PFSK-1 (cell line): ENCODE measurements at regions not wholly inside any gene's neighbourhood (a gene's known extent, or its start where the extent isn't known, plus 50 kb on each side); places are given as distances from the start of the nearest gene placed in this dataset.

Experiments
- POLR2AphosphoS5 ChIP-seq: IDR thresholded peaks from 2 replicates; pipeline ENCODE4 v1.6.1; 2012; ENCODE audit warnings: low read depth, mild to moderate bottlenecking, control low read depth, low read length, moderate library complexity
- TAF1 ChIP-seq: IDR thresholded peaks from 2 replicates; pipeline ENCODE4 v1.6.1; 2012; ENCODE audit warnings: low read length, control low read depth, borderline replicate concordance; ENCODE audit not compliant: insufficient read depth
- TF ChIP-seq, protein P1 (sequence below), 2 experiments: IDR thresholded peaks; 2 replicates each; pipeline versions ENCODE4 v1.6.1 to v1.8.0; 2011 to 2012; ENCODE audit warnings: low read depth in 2 of 2, low read length in 2 of 2, control low read depth in 1 of 2, inconsistent platforms in 1 of 2, mild to moderate bottlenecking in 1 of 2, moderate library complexity in 1 of 2; ENCODE audit not compliant: insufficient read depth in 1 of 2

DNA sequence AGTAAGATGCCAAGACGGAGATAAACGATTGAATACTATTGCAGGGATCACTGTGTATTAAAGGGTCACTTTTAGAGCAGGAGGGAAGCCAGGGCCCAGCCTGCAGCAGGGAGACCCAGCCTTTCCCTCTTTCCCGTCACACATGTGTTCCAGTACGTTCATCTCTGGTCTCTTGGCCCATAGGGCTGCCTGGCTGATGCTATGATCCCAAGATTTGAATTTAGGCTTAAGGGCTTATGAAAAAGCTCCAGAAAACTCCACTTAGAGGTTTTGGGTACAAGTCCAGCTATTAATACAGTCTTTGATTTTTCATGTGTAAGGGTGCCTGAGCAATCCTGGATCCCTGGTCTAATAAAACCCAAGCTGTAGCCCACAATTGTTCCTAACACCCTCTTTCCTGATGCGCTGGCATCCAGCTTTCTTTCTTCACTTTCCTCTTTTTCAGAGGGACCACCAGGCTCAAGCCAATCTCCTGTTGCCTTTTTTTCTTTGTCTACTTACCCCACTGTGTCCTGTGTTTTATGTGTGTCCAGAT lies 359.6 kb upstream of the USP24 start:
- TF ChIP-seq, protein P1, sequence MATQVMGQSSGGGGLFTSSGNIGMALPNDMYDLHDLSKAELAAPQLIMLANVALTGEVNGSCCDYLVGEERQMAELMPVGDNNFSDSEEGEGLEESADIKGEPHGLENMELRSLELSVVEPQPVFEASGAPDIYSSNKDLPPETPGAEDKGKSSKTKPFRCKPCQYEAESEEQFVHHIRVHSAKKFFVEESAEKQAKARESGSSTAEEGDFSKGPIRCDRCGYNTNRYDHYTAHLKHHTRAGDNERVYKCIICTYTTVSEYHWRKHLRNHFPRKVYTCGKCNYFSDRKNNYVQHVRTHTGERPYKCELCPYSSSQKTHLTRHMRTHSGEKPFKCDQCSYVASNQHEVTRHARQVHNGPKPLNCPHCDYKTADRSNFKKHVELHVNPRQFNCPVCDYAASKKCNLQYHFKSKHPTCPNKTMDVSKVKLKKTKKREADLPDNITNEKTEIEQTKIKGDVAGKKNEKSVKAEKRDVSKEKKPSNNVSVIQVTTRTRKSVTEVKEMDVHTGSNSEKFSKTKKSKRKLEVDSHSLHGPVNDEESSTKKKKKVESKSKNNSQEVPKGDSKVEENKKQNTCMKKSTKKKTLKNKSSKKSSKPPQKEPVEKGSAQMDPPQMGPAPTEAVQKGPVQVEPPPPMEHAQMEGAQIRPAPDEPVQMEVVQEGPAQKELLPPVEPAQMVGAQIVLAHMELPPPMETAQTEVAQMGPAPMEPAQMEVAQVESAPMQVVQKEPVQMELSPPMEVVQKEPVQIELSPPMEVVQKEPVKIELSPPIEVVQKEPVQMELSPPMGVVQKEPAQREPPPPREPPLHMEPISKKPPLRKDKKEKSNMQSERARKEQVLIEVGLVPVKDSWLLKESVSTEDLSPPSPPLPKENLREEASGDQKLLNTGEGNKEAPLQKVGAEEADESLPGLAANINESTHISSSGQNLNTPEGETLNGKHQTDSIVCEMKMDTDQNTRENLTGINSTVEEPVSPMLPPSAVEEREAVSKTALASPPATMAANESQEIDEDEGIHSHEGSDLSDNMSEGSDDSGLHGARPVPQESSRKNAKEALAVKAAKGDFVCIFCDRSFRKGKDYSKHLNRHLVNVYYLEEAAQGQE (IDR thresholded peaks at IDR 0.05; ENCODE audit: insufficient read depth in 1 of 2, low read depth in 2 of 2, low read length in 2 of 2), result no peak
- TF ChIP-seq POLR2AphosphoS5 (no peak), TAF1 (no peak)
